Vagina (tissue), 2 donors: ENCODE measurements at regions not wholly inside any gene's neighbourhood (a gene's known extent, or its start where the extent isn't known, plus 50 kb on each side); places are given as distances from the start of the nearest gene placed in this dataset.

Experiments used
- POLR2A ChIP-seq, 2 donors: fragments of 450-650 bp; IDR thresholded peaks; one replicate each; pipeline ENCODE4 v1.6.1; 2017; ENCODE audit warnings: antibody characterized with exemption in 2 of 2, mild to moderate bottlenecking in 2 of 2, moderate library complexity in 2 of 2
- POLR2AphosphoS5 ChIP-seq, 2 donors: sonication (generic); formaldehyde crosslinking; IDR thresholded peaks; one replicate each; pipeline ENCODE4 v1.9.0; 2017; ENCODE audit warnings: antibody characterized with exemption in 2 of 2, mild to moderate bottlenecking in 2 of 2, low read depth in 1 of 2; ENCODE audit not compliant: insufficient read depth in 1 of 2
- TF ChIP-seq, protein P1 (sequence below), 3 experiments: fragments of 450-650 bp in 2 of 3; fragments of 200-600 bp in 1 of 3; sonication (generic) in 1 of 3; IDR thresholded peaks; one replicate each; pipeline ENCODE4 v1.5.1; 2017 to 2019; ENCODE audit warnings: antibody characterized with exemption in 3 of 3, mild to moderate bottlenecking in 2 of 3, moderate library complexity in 2 of 3

DNA sequence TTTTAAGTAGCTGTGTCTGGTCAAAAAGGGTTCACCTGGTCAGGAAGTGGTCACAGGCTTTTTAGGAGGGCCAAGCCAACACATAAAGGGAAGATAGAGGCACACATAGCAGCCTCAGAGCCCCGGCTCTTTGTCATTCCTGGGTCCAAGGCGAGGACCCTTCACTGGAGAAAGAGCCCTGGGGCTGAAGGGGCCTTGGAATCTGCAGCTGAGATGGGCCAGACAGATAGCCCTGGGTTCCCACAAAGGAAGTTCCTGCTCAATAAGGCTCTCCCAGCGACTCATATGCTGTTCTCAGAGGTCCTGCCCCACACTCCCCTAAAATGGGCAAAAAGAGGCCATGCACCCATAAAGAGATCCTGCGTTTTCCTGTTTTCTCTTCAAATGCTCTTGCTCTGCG, 77.7 kb downstream of the LINC01488 start:
- TF ChIP-seq, protein P1, sequence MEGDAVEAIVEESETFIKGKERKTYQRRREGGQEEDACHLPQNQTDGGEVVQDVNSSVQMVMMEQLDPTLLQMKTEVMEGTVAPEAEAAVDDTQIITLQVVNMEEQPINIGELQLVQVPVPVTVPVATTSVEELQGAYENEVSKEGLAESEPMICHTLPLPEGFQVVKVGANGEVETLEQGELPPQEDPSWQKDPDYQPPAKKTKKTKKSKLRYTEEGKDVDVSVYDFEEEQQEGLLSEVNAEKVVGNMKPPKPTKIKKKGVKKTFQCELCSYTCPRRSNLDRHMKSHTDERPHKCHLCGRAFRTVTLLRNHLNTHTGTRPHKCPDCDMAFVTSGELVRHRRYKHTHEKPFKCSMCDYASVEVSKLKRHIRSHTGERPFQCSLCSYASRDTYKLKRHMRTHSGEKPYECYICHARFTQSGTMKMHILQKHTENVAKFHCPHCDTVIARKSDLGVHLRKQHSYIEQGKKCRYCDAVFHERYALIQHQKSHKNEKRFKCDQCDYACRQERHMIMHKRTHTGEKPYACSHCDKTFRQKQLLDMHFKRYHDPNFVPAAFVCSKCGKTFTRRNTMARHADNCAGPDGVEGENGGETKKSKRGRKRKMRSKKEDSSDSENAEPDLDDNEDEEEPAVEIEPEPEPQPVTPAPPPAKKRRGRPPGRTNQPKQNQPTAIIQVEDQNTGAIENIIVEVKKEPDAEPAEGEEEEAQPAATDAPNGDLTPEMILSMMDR (IDR thresholded peaks at IDR 0.05) = no peak
- TF ChIP-seq POLR2A (IDR thresholded peaks at IDR 0.05) (no peak), POLR2AphosphoS5 (IDR thresholded peaks at IDR 0.05; ENCODE audit: insufficient read depth in 1 of 2, low read depth in 1 of 2) (no peak)
